C4-2B (cell line): ENCODE measurements at regions not wholly inside any gene's neighbourhood (a gene's known extent, or its start where the extent isn't known, plus 50 kb on each side); places are given as distances from the start of the nearest gene placed in this dataset.

Experiments
- CTCF ChIP-seq: fragments of 450-650 bp; conservative IDR thresholded peaks from 2 replicates; pipeline ENCODE4 v1.5.1; 2017; ENCODE audit warnings: mild to moderate bottlenecking
- ZFX ChIP-seq: fragments of 450-650 bp; IDR thresholded peaks from 2 replicates; pipeline ENCODE4 v1.6.1; 2017

- TF ChIP-seq CTCF (no peak), ZFX (no peak)
Measured at GRCh38 chr3:8329598-8329997, 172.0 kb upstream of the LMCD1 start.
